MCF 10A (cell line): ENCODE measurements at regions not wholly inside any gene's neighbourhood (a gene's known extent, or its start where the extent isn't known, plus 50 kb on each side); places are given as distances from the start of the nearest gene placed in this dataset.

Experiments used
- BruUV-seq: library from RNA; stranded (reverse); fragments of 400-500 nt; replicated peaks from 2 replicates; lab custom pipeline; 2021; lab: Mats Ljungman, UMichigan
- CTCF ChIA-PET: fragments of 300-600 bp; sonication (Branson Sonifier 250); formaldehyde crosslinking; extraction: SDS; loops from one replicate; lab custom pipeline; 2021; ENCODE audit warnings: antibody characterized with exemption, inconsistent platforms; lab: Yijun Ruan, JAX
- POLR2A ChIA-PET: fragments of 300-600, 350-650 bp; sonication (Branson Sonifier 250); formaldehyde crosslinking; extraction: SDS; loops from one replicate; lab custom pipeline; 2020; ENCODE audit warnings: antibody characterized with exemption, inconsistent platforms; lab: Yijun Ruan, JAX
- DNase-seq: peaks from one replicate; pipeline ENCODE4 v3.0.0-alpha.2; 2018; ENCODE audit not compliant: unreplicated experiment
- H3K27ac Mint-ChIP-seq: one replicate; pipeline ENCODE4 v1.8.0; 2022; ENCODE audit warnings: mild to moderate bottlenecking, low read depth, mixed read lengths; ENCODE audit not compliant: unreplicated experiment
- H3K27me3 Mint-ChIP-seq: one replicate; pipeline ENCODE4 v1.8.0; 2022; ENCODE audit warnings: mixed read lengths; ENCODE audit not compliant: insufficient read depth, unreplicated experiment
- H3K36me3 Mint-ChIP-seq: one replicate; pipeline ENCODE4 v1.8.0; 2022; ENCODE audit warnings: mild to moderate bottlenecking, moderate library complexity, mixed read lengths; ENCODE audit not compliant: insufficient read depth, unreplicated experiment
- H3K4me1 Mint-ChIP-seq: one replicate; pipeline ENCODE4 v1.8.0; 2022; ENCODE audit warnings: mixed read lengths; ENCODE audit not compliant: insufficient read depth, unreplicated experiment
- H3K4me3 Mint-ChIP-seq: one replicate; pipeline ENCODE4 v1.8.0; 2022; ENCODE audit warnings: mild to moderate bottlenecking, moderate library complexity, mixed read lengths; ENCODE audit not compliant: unreplicated experiment
- H3K9me3 Mint-ChIP-seq: one replicate; pipeline ENCODE4 v1.8.0; 2022; ENCODE audit warnings: mixed read lengths; ENCODE audit not compliant: unreplicated experiment
- intact Hi-C: fragments of 100-400 bp; cut with micrococcal nuclease; formaldehyde crosslinking; loops from 2 replicates; pipeline ENCODE4 v1.14.1; 2022
- TF ChIP-seq, protein P1 (sequence below): fragments of 200-600 bp; IDR thresholded peaks from one replicate; pipeline ENCODE4 v1.8.0; 2022; ENCODE audit warnings: antibody characterized with exemption, mild to moderate bottlenecking; ENCODE audit not compliant: unreplicated experiment

DNA sequence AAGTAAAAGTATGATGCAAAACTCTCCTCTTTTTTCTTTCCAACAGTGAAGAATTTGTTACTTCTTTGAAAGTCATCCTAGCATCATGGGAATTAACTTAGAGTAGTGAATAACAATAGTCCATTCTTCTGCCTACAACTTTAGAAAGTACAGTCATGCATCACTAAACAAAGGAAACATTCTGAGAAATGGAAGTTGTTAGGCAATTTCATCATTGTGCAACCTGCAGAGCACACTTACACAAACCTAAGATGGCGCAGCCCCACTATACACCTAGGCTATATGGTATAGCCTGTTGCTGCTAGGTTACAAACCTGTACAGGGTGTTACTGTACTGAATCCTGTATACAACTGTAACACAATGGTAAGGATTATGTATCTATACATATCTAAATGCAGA lies 1209.3 kb upstream of the C9orf72 start:
- no TSS peak for BruUV-seq
- DNase-seq = peak; percentile 84
- TF ChIP-seq, protein P1, sequence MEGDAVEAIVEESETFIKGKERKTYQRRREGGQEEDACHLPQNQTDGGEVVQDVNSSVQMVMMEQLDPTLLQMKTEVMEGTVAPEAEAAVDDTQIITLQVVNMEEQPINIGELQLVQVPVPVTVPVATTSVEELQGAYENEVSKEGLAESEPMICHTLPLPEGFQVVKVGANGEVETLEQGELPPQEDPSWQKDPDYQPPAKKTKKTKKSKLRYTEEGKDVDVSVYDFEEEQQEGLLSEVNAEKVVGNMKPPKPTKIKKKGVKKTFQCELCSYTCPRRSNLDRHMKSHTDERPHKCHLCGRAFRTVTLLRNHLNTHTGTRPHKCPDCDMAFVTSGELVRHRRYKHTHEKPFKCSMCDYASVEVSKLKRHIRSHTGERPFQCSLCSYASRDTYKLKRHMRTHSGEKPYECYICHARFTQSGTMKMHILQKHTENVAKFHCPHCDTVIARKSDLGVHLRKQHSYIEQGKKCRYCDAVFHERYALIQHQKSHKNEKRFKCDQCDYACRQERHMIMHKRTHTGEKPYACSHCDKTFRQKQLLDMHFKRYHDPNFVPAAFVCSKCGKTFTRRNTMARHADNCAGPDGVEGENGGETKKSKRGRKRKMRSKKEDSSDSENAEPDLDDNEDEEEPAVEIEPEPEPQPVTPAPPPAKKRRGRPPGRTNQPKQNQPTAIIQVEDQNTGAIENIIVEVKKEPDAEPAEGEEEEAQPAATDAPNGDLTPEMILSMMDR = no peak
- POLR2A ChIA-PET = no interaction called here
- intact Hi-C loops = no loop called here
- Mint-ChIP-seq H3K27ac (no peak overlapping the region), H3K27me3 (no peaks in the 10 kb centered on the region), H3K4me3 (no peak overlapping the region), H3K9me3 (no peaks in the 10 kb centered on the region), H3K4me1 (peaks cover 16% of the 10 kb centered on the region), H3K36me3 (no peaks in the 10 kb centered on the region)
- CTCF ChIA-PET = no interaction called here

GRCh38 chr9:28792716-28793115 lies 1219.4 kb upstream of the C9orf72 start:
- Mint-ChIP-seq H3K36me3 (no peaks in the 10 kb centered on the region), H3K9me3 (no peaks in the 10 kb centered on the region), H3K4me1 (no peaks in the 10 kb centered on the region), H3K27me3 (no peaks in the 10 kb centered on the region), H3K4me3 (no peak overlapping the region), H3K27ac (no peak overlapping the region)
- intact Hi-C loops = no loop called here
- CTCF ChIA-PET = interaction anchor here (0.8 kb wide), 1 partner anchor 1906 kb away, joined by 3 read pairs; no protein-coding TSS in a partner anchor
- POLR2A ChIA-PET = interaction anchor here (0.9 kb wide), 1 partner anchor 13 kb away, joined by 3 read pairs; no protein-coding TSS in a partner anchor
- TF ChIP-seq, protein P1 = no peak
- no peak for DNase-seq
- BruUV-seq = no TSS peak

- TF ChIP-seq, protein P1 = no peak
- H3K27me3 Mint-ChIP-seq = no peaks in the 10 kb centered on the region
- no peak overlapping the region for H3K4me3 Mint-ChIP-seq
- BruUV-seq = no TSS peak
- intact Hi-C loops = no loop called here
- no peaks in the 10 kb centered on the region for H3K4me1 Mint-ChIP-seq
- no peak overlapping the region for H3K27ac Mint-ChIP-seq
- ChIA-PET CTCF (interaction anchor here (0.7 kb wide), 1 partner anchor 405 kb away, joined by 3 read pairs; no protein-coding TSS in a partner anchor), POLR2A (no interaction called here)
- H3K9me3 Mint-ChIP-seq = no peaks in the 10 kb centered on the region
- no peak for DNase-seq
- H3K36me3 Mint-ChIP-seq = no peaks in the 10 kb centered on the region
Measured at GRCh38 chr9:28799876-28800275, 1226.6 kb upstream of the C9orf72 start.

GRCh38 chr9:28801144-28801799 lies 1228.0 kb upstream of the C9orf72 start:
- Mint-ChIP-seq H3K27ac (no peak overlapping the region), H3K4me3 (no peak overlapping the region), H3K4me1 (no peaks in the 10 kb centered on the region), H3K36me3 (no peaks in the 10 kb centered on the region), H3K9me3 (no peaks in the 10 kb centered on the region), H3K27me3 (no peaks in the 10 kb centered on the region)
- CTCF ChIA-PET = interaction anchor here (0.8 to 1.1 kb wide), 2 partner anchors 23 to 1074 kb away, joined by 3 to 4 read pairs; no protein-coding TSS in a partner anchor
- POLR2A ChIA-PET = interaction anchor here (0.6 to 0.7 kb wide), 3 partner anchors 18 to 840 kb away, joined by 3 read pairs; no protein-coding TSS in a partner anchor
- DNase-seq = peak; percentile 20
- intact Hi-C loops = no loop called here
- no TSS peak for BruUV-seq
- TF ChIP-seq, protein P1 = no peak
